ENCODE measurements at regions not wholly inside any gene's neighbourhood (a gene's known extent, or its start where the extent isn't known, plus 50 kb on each side); places are given as distances from the start of the nearest gene placed in this dataset.

GRCh38 chr3:64352639-64352992 lies 127.3 kb upstream of the PRICKLE2 start:
- no peak for DNase-seq

GRCh38 chr3:64351713-64352638 lies 126.7 kb upstream of the PRICKLE2 start:
- DNase-seq = no peak

- no peak for DNase-seq
These were observed 124.3 kb upstream of the PRICKLE2 start for GRCh38 chr3:64349551-64349950.

DNA sequence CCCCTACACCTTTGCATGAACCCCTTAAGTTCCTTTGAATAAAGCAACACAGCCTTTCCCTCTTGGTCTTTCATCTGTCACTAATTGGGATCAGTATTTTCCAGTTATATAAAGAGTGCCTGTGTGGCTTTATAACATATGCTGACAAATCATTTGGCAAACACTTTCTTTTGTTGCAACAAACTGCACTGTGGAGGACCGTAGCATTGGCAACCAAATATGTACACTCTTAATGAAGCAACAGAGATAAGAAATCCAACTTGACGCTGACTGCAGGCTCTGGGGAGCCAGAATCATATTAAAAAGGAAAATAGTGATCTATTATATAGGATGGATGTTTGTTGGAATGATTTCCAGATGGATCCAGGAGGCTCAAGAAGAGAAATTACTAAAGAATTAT lies 120.1 kb upstream of the PRICKLE2 start:
- DNase-seq = no peak

DNA sequence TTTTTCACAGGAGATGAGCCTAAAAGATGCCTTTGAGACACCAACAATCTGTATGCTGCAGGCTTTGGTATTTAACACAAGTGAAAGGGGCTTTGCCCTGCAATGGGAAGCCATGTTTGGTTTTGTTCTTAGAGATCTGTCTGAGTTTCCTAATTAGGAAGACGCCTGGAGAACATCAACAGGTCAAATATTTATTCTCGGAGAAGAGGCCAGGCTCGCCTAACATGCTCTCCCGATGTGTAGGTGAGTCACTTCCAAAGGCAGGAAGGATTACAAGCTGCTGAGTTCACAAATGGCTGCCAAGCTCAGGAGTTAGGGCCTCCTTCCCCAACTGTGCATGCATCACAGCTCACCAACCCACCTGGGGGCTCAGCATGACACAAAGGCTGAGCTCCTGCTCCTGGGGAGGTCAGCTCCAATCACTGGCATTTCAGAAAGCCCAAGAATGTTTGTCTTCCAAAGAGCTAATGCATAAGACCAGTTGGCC lies 119.5 kb upstream of the PRICKLE2 start:
- no peak for DNase-seq

DNA sequence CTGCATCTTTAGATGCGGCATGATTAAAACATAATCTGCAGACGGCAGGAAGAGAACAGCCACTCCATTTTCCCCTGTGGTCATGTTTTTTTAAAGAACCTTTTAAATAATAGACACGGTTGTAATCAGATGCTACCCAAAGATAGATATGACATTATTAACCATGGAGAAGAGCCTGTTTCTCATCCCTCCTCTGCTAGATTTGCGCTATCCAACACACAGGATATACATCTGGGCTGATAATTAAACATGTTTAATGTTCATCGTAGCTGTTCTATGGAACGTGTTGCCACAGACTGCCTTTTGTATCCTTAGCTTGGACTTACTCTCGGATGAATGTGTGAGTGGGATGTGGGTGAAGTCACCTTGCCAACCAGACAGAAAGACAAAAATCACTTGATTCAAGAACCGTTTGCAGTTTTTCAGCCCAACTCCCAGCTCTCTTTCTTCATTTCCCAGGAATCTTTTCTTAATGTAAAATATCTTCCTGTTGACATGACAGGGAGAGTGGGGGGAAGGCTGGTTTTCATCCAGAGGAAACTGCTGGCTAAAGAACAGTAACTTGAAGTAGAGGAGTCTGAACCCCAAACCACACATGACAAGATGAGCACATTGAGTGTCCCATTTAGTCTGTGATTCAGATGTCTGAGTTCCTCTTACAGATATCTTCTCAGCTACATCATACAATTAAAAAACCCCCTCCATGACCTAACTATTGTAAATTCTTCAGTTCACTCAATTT lies 118.6 kb upstream of the PRICKLE2 start:
- DNase-seq = no peak

DNA sequence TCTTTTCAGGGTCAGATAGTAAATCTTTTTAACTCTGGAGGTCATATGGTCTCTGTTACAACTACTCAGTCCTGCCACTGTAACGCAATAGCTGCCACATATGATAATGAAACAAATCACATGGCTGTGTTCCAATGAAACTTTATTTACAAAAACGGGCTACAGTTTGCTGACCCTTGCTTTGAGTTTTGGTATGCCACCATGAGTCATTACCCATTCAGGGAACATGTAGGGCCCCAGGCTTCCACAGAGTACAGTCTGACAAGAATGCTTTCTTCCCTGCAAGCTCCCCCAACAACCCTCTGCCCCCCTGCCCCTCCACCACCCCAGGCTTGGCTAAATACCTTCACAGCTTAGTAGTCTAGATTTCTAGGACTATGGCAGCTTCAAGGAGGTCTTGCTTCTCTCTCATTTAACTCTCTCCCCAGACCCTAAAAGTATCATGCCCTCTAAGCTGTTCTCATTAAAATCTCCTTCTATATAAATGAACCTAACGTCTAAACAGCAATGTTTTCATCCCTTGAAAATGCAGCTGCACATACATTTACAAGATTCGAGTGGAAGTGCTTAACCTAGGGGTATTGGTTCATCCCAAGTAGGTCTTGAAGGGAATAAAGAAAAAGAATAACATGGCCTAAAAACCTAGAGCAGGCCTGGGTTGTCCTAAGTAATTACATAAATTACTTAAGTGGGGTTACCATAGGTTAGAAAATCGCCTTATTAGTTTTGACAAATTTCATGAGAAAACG lies 117.8 kb upstream of the PRICKLE2 start:
- no peak for DNase-seq

GRCh38 chr3:64341296-64341695 lies 116.0 kb upstream of the PRICKLE2 start:
- no peak for DNase-seq

- no peak for DNase-seq
These were observed 115.4 kb upstream of the PRICKLE2 start for GRCh38 chr3:64340641-64341101.

GRCh38 chr3:64336488-64336887 lies 111.2 kb upstream of the PRICKLE2 start:
- DNase-seq = no peak

DNA sequence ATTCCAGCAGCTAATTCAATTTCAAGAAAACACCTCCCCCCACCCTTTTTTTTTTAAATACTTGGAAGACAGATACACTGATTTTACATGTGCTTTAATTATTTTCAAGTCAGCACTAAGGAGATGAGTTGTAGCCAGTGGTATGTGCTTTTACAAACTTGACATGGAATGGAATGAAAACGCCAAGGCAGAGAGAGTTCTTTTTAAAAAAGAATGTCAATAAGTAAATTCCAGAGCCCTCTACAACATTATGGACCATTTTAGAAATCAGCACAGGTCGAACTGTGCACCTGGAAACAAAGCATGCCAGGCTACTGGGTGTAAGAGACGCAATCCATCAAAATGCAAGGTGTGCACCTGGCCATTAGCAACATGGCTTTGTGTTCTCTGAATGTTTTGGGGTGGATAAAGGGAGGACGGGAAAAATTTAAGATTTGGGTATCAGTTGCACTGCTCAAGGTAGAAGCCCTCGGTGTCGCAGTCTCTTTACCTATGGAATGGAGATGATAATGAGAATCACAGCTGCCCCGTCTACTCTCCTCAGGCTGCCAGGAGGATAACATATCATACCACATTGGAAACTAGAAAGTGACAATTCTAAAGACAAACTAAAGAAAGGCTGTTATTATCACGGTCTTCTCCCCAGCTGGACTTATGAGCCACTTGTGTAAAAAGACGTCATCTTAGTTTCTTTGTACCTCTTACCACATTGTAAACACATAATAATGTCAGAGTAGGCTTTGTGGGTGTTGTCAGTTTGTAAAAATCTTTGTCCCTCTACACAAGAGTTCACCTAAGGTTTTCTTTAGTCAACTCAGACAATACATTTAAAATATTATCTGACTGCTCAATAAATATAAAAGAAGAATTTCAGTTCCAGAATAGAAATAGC lies 107.4 kb upstream of the PRICKLE2 start:
- DNase-seq = no peak

DNA sequence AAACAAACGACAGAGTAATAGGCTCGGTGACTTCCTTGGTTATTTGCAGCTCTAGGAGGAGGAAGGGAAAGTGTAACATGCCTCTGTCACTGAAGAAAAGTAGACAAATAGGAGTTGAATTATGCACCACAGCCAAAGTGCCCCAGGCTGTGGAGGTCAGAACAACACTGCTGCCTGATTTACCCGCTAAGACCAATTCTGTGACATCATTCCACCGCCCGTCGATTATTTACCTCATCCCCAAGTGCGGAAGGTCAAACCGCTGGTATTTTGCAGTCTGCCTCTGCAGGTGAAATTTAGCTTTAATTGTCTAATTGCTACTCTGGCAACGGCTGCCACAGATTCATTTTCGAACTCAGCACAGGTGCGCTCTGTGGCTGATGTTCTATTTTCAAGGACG lies 106.3 kb upstream of the PRICKLE2 start:
- DNase-seq = no peak

DNA sequence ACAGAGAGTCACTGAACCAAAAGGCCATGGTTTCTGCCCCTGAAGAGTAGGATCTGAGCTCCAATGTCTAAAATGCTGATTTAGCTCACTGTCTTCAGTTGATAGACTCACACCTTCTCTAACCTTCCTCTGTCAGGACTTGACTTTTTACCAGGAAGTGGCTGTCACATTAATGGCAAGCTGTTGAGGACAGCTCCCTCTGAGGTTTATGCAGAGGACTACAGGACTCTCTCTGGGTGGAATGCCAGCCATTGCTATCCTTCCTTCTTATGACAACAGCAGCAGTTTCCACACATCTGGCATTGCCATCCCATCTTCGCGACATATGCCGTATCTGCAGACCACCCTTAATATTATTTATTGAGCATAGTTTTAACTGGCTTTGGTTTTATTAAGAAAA lies 103.8 kb upstream of the PRICKLE2 start:
- DNase-seq = no peak

DNA sequence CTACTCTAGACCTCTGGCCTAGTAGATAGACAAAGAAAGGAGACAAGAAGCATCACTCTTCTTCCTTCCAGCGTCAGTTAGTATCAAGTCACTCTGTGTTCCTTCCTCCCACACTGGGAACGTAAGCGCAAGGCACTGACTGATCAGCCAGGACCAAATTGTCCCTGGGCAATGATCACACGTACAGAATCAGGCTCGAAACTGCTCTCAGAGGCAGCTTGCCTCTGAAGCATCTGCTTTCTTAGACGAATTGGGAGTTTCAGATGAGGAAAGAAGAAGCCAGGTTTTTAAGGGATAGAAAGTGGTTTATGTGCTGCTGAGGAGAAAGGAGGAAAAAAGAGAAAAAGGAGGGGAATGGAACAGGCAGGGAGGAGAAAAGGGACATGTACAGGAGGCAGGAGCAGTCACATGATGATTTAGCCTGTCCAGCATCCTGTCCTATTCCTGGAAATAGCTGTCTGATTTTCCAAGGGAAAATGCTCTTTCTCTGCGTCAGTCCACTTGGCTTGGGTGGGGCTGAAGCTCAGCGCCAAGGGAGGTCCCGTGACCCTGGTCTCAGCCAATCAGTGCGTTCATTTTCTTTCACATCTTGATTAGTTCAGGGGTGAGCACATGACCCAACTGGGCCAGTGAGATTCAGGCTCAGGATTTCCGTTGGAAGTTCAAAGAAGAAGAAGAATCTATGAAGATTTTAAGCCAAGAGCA lies 102.0 kb upstream of the PRICKLE2 start:
- DNase-seq = no peak

- peak in 1 of 3 donors; percentile 9 for DNase-seq
These were observed 96.5 kb upstream of the PRICKLE2 start for GRCh38 chr3:64321747-64322146.

DNA sequence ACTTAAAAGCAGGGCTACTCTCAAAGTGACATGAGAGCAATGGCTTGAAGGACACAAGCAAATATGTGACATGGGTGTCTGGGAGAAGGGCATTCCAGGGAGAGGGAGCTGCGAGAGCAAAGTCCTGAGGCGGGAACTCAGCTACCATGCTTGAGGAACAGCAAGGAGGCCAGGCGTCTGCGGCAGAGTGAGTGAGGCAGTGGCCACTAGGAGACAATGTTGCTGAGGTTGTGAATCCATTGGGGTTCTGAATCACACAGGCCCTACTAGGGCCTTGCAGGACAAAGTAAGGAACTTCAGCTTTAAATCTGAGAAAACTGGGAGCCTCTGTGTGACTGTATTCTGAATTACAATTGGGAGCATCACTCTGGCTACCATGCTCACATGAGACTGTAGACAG lies 94.1 kb upstream of the PRICKLE2 start:
- no peak for DNase-seq

DNA sequence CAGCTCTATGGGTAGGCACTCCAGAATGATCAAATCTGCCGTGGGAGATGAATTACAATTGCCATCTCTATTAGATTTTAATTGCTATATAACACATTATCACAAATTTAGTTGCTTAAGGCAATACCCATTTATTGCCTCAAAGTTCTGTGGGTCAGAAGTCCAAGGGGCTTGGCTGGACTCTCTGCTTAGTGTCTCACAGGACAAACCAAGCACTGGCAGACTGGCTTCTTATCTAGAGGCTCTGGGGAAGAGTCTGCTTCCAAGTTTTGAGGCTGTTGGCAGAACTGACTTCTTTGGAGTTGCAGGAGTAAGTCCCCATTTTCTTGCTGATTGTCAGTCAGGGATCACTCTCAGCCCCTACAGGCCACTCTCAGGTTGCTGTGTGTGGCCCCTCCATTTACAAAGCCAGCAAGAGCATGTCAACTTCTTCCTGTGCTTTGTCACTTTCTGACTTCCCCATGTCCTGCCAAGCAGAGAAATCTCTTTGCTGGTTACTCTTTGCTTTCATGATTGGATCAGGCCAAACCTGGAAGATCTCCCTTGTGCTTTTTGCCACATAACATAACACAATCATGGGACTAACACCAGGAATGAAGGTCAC lies 93.5 kb upstream of the PRICKLE2 start:
- no peak for DNase-seq

GRCh38 chr3:64318001-64318400 lies 92.7 kb upstream of the PRICKLE2 start:
- DNase-seq = no peak

GRCh38 chr3:64316971-64317370 lies 91.7 kb upstream of the PRICKLE2 start:
- DNase-seq = no peak

- DNase-seq = no peak
These were observed 86.3 kb upstream of the PRICKLE2 start for GRCh38 chr3:64311424-64312061.

DNA sequence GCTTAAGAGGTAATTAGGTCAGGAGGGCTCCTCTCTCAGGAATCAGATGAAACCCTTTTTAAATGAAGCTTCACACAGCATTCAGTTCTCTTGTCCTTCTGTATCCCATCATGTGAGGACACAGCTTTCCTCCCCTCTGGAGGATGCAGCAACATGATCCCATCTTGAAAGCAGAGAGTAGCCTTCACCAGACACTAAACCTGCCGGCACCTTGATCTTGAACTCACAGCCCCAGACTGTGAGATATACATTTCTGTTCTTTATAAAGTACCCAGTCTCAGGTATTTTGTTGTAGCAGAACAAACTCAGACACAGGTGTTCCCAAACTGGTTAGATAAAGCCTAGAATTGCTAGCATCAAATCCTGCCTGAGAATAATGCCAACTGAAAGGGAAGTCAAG lies 83.7 kb upstream of the PRICKLE2 start:
- DNase-seq = no peak
